ENCODE measurements at regions not wholly inside any gene's neighbourhood (a gene's known extent, or its start where the extent isn't known, plus 50 kb on each side); places are given as distances from the start of the nearest gene placed in this dataset.
"Not testable (repeated sequence)": the region's sequence is repeated elsewhere in the genome, so short reads cannot be mapped to it uniquely, and the experiment has no call there.

DNA sequence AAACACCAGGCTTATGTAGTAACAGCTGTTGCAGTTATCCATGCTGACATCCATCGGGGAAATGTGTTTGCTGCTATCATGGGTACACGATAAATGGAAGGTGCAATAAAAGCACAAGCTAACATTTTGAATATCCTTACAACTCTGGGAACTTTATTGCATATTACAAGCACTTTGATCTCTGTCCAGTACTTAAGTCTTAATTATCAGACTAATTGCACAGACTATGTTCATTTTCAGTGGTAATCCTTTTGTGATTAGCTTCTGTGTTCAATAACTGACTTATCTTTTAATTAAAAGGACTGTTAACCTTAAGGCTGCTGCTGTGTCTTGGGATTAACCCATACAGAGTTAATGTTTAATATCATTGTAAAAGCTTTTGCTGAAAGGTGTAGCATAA, 101.4 kb upstream of the ATP5MC3 start:
- no peak for DNase-seq
- no peaks in the 10 kb centered on the region for H3K4me1 Mint-ChIP-seq
- H3K9me3 Mint-ChIP-seq: no peaks in the 10 kb centered on the region
- no peak overlapping the region for H3K4me3 Mint-ChIP-seq
- TF ChIP-seq, protein P1, sequence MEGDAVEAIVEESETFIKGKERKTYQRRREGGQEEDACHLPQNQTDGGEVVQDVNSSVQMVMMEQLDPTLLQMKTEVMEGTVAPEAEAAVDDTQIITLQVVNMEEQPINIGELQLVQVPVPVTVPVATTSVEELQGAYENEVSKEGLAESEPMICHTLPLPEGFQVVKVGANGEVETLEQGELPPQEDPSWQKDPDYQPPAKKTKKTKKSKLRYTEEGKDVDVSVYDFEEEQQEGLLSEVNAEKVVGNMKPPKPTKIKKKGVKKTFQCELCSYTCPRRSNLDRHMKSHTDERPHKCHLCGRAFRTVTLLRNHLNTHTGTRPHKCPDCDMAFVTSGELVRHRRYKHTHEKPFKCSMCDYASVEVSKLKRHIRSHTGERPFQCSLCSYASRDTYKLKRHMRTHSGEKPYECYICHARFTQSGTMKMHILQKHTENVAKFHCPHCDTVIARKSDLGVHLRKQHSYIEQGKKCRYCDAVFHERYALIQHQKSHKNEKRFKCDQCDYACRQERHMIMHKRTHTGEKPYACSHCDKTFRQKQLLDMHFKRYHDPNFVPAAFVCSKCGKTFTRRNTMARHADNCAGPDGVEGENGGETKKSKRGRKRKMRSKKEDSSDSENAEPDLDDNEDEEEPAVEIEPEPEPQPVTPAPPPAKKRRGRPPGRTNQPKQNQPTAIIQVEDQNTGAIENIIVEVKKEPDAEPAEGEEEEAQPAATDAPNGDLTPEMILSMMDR (IDR thresholded peaks at IDR 0.05): no peak
- H3K27me3 Mint-ChIP-seq (ENCODE audit: low read depth, poor library complexity): peaks cover 4% of the 10 kb centered on the region
- no peak overlapping the region for H3K27ac Mint-ChIP-seq
- H3K36me3 Mint-ChIP-seq (ENCODE audit: low read depth): no peaks in the 10 kb centered on the region

DNA sequence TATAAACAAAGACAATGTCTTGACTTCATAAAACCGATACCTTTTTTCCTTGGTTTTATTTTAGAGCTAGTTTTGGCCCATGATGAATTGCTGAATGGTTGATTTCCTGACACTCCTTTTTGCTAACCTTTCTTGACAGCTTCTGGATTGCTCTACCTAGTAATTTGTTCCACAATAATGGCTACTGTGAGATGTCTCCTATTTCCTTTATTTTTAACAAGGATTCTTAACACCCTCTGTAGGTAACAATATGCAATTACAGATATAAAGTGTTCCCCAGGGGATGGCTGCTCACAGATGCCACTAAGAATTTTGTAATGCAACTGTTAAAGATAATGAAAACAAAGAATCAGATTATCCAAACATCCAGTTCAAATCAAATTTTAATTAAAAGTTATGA, 100.8 kb upstream of the ATP5MC3 start:
- DNase-seq: peak; percentile 5
- TF ChIP-seq, protein P1 (IDR thresholded peaks at IDR 0.05): peak; percentile 52
- H3K27me3 Mint-ChIP-seq (ENCODE audit: low read depth, poor library complexity): peaks cover 4% of the 10 kb centered on the region

GRCh38 chr2:175277772-175278171, 96.3 kb upstream of the ATP5MC3 start:
- H3K27ac Mint-ChIP-seq: no peak overlapping the region
- H3K4me1 Mint-ChIP-seq: peaks cover 7% of the 10 kb centered on the region
- TF ChIP-seq, protein P1 (IDR thresholded peaks at IDR 0.05): no peak
- no peak overlapping the region for H3K4me3 Mint-ChIP-seq
- DNase-seq: no peak
- H3K36me3 Mint-ChIP-seq (ENCODE audit: low read depth): no peaks in the 10 kb centered on the region
- H3K27me3 Mint-ChIP-seq (ENCODE audit: low read depth, poor library complexity): no peaks in the 10 kb centered on the region
- H3K9me3 Mint-ChIP-seq: no peaks in the 10 kb centered on the region

More for the DNA sequence above, 100.8 kb upstream of the ATP5MC3 start:
- Mint-ChIP-seq H3K4me3 (no peak overlapping the region), H3K9me3 (no peaks in the 10 kb centered on the region), H3K4me1 (no peaks in the 10 kb centered on the region), H3K36me3 (ENCODE audit: low read depth) (no peaks in the 10 kb centered on the region), H3K27ac (no peak overlapping the region)

- Mint-ChIP-seq H3K27me3 (ENCODE audit: low read depth, poor library complexity) (peaks cover 5% of the 10 kb centered on the region), H3K9me3 (no peaks in the 10 kb centered on the region), H3K4me3 (no peak overlapping the region), H3K4me1 (peaks cover 17% of the 10 kb centered on the region), H3K36me3 (ENCODE audit: low read depth) (no peaks in the 10 kb centered on the region), H3K27ac (peak overlapping the region; percentile 41)
- no peak for DNase-seq
- TF ChIP-seq, protein P1 (IDR thresholded peaks at IDR 0.05): no peak
Measured at GRCh38 chr2:175275539-175275938, 94.0 kb upstream of the ATP5MC3 start.

- Mint-ChIP-seq H3K27me3 (ENCODE audit: low read depth, poor library complexity) (no peaks in the 10 kb centered on the region), H3K9me3 (peaks cover 17% of the 10 kb centered on the region), H3K36me3 (ENCODE audit: low read depth) (peaks cover 6% of the 10 kb centered on the region), H3K27ac (no peak overlapping the region), H3K4me1 (peaks cover 5% of the 10 kb centered on the region), H3K4me3 (no peak overlapping the region)
- TF ChIP-seq, protein P1 (IDR thresholded peaks at IDR 0.05): no peak
- no peak for DNase-seq
Measured at GRCh38 chr2:175259164-175259563, 77.7 kb upstream of the ATP5MC3 start.

DNA sequence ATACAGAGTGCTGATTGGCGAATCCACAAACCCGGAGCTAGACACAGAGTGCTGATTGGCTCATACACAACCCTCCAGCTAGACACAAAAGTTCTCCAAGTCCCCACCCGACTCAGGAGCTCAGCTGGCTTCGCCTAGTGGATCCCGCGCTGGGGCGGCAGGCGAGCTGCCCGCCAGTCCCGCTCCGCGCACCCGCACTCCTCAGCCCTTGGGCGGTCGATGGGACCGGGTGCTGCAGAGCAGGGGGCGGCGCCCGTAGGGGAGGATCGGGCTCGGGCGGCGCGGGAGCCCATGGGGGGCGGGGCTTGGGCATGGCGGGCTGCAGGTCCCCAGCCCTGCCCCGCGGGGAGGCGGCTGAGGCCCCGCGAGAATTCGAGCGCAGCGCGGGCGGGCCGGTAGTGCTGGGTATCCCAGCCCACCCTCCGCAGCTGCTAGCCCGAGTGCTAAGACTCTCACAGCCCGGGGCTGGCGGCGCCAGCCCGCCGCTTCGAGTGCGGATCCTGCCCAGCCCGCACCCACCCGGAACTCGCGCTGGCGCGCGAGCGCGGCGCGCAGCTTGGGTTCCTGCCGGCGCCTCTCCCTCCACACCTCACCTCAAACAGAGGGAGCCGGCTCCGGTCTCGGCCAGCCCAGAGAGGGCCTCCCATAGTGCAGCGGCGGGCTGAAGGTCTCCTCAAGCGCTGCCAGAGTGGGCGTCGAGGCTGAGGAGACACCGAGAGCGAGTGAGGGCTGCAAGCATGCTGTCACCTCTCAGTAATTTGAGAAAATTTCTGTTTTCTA, 75.5 kb upstream of the ATP5MC3 start:
- TF ChIP-seq, protein P1 (IDR thresholded peaks at IDR 0.05): no peak
- H3K4me3 Mint-ChIP-seq: no peak overlapping the region
- no peak for DNase-seq
- no peaks in the 10 kb centered on the region for H3K27me3 Mint-ChIP-seq (ENCODE audit: low read depth, poor library complexity)
- peaks cover 6% of the 10 kb centered on the region for H3K36me3 Mint-ChIP-seq (ENCODE audit: low read depth)
- peaks cover 17% of the 10 kb centered on the region for H3K9me3 Mint-ChIP-seq
- peaks cover 5% of the 10 kb centered on the region for H3K4me1 Mint-ChIP-seq
- no peak overlapping the region for H3K27ac Mint-ChIP-seq

- not testable (repeated sequence) for H3K27ac Mint-ChIP-seq; H3K4me3 Mint-ChIP-seq; H3K36me3 Mint-ChIP-seq (ENCODE audit: low read depth); H3K4me1 Mint-ChIP-seq; H3K27me3 Mint-ChIP-seq (ENCODE audit: low read depth, poor library complexity); DNase-seq
- peaks cover 17% of the 10 kb centered on the region for H3K9me3 Mint-ChIP-seq
Measured at GRCh38 chr2:175256391-175256790, 74.9 kb upstream of the ATP5MC3 start.

Data from nephron progenitor cell (in vitro differentiated cells).